GDM1 (cell line): ENCODE measurements at regions not wholly inside any gene's neighbourhood (a gene's known extent, or its start where the extent isn't known, plus 50 kb on each side); places are given as distances from the start of the nearest gene placed in this dataset.
"Not testable (repeated sequence)": the region's sequence is repeated elsewhere in the genome, so short reads cannot be mapped to it uniquely, and the experiment has no call there.

Source experiments
- DNase-seq: peaks from one replicate; lab custom pipeline; 2025; lab: John Stamatoyannopoulos, UW

GRCh38 chr17:54191261-54191660 is 368.5 kb downstream of the KIF2B start:
- no peak for DNase-seq

- no peak for DNase-seq
Observed at GRCh38 chr17:54194268-54194667, 371.5 kb downstream of the KIF2B start.

- no peak for DNase-seq
Observed at GRCh38 chr17:54196751-54197150, 374.0 kb downstream of the KIF2B start.

- not testable (repeated sequence) for DNase-seq
Observed at GRCh38 chr17:54201380-54201779, 378.7 kb downstream of the KIF2B start.

- no peak for DNase-seq
Observed at GRCh38 chr17:54220829-54221228, 398.1 kb downstream of the KIF2B start.

GRCh38 chr17:54221499-54221898 is 398.8 kb downstream of the KIF2B start:
- no peak for DNase-seq

- no peak for DNase-seq
Observed at GRCh38 chr17:54235571-54235970, 412.8 kb downstream of the KIF2B start.

GRCh38 chr17:54237911-54238515 is 415.3 kb downstream of the KIF2B start:
- DNase-seq: no peak

GRCh38 chr17:54239291-54239690 is 416.6 kb downstream of the KIF2B start:
- DNase-seq: no peak

GRCh38 chr17:54255696-54256095 is 433.0 kb downstream of the KIF2B start:
- DNase-seq: no peak

GRCh38 chr17:54256401-54256929 is 433.7 kb downstream of the KIF2B start:
- no peak for DNase-seq

- DNase-seq: no peak
Observed at GRCh38 chr17:54257440-54257839, 434.7 kb downstream of the KIF2B start.

- no peak for DNase-seq
Observed at GRCh38 chr17:54259476-54259875, 436.7 kb downstream of the KIF2B start.

GRCh38 chr17:54261465-54261864 is 438.7 kb downstream of the KIF2B start:
- no peak for DNase-seq

- DNase-seq: no peak
Observed at GRCh38 chr17:54269881-54270280, 447.2 kb downstream of the KIF2B start.

- DNase-seq: no peak
Observed at GRCh38 chr17:54270499-54270898, 447.8 kb downstream of the KIF2B start.

GRCh38 chr17:54277868-54278267 is 455.1 kb downstream of the KIF2B start:
- no peak for DNase-seq

- no peak for DNase-seq
Observed at GRCh38 chr17:54280741-54281140, 458.0 kb downstream of the KIF2B start.

- DNase-seq: no peak
Observed at GRCh38 chr17:54282886-54283285, 460.2 kb downstream of the KIF2B start.

- DNase-seq: no peak
Observed at GRCh38 chr17:54307351-54307750, 484.6 kb downstream of the KIF2B start.

GRCh38 chr17:54324813-54325212 is 502.1 kb downstream of the KIF2B start:
- no peak for DNase-seq

- no peak for DNase-seq
Observed at GRCh38 chr17:54339731-54340130, 517.0 kb downstream of the KIF2B start.

- DNase-seq: no peak
Observed at GRCh38 chr17:54347495-54347894, 524.8 kb downstream of the KIF2B start.

GRCh38 chr17:54348234-54348633 is 525.5 kb downstream of the KIF2B start:
- no peak for DNase-seq
